Kidney (tissue), 13 donors: ENCODE measurements at regions not wholly inside any gene's neighbourhood (a gene's known extent, or its start where the extent isn't known, plus 50 kb on each side); places are given as distances from the start of the nearest gene placed in this dataset.
A peak's percentile ranks its signal among the peaks of the same experiment; 100 is the strongest.

ENCODE experiments used
- DNase-seq, 5 donors: peaks; one replicate each; pipeline ENCODE4 v3.0.0-alpha.2; 2013 to 2020
- FAIRE-seq: peaks from 2 replicates; lab custom pipeline; 2012; peaks lifted over from hg19 to GRCh38; lab: Jason Lieb, UNC
- H3K27ac ChIP-seq, 2 donors: one replicate each; pipeline ENCODE4 v1.7.0; 2013; ENCODE audit warnings: low read depth in 2 of 2, low read length in 2 of 2, inconsistent platforms in 1 of 2
- H3K27me3 ChIP-seq: one replicate; pipeline ENCODE4 v1.7.1; 2013; ENCODE audit warnings: low read length, inconsistent platforms; ENCODE audit not compliant: control insufficient read depth, insufficient read depth
- H3K36me3 ChIP-seq, 3 donors: one replicate each; pipeline versions ENCODE4 v1.7.0 to v1.7.1; 2013; ENCODE audit warnings: low read length in 3 of 3, control low read depth in 1 of 3, inconsistent platforms in 1 of 3; ENCODE audit not compliant: insufficient read depth in 3 of 3, control insufficient read depth in 2 of 3
- H3K4me1 ChIP-seq, 3 donors: one replicate each; pipeline versions ENCODE4 v1.7.0 to v1.7.1; 2013; ENCODE audit warnings: low read length in 3 of 3, inconsistent platforms in 1 of 3, low read depth in 1 of 3; ENCODE audit not compliant: control insufficient read depth in 2 of 3, insufficient read depth in 2 of 3
- H3K4me3 ChIP-seq, 3 donors: one replicate each; pipeline versions ENCODE4 v1.7.0 to v1.8.1; 2013; ENCODE audit warnings: low read length in 3 of 3, control low read depth in 1 of 3, inconsistent platforms in 1 of 3
- H3K9ac ChIP-seq, 3 donors: one replicate each; pipeline versions ENCODE4 v1.7.0 to v1.7.1; 2013; ENCODE audit warnings: low read length in 3 of 3, control low read depth in 1 of 3, inconsistent platforms in 1 of 3
- H3K9me3 ChIP-seq, 3 donors: one replicate each; pipeline versions ENCODE4 v1.7.0 to v1.7.1; 2013; ENCODE audit warnings: low read length in 3 of 3, control low read depth in 1 of 3, inconsistent platforms in 1 of 3; ENCODE audit not compliant: control insufficient read depth in 2 of 3, insufficient read depth in 1 of 3
- intact Hi-C: fragments of 100-400 bp; cut with DNase I; formaldehyde crosslinking; loops from one replicate; pipeline ENCODE4 v1.11.1; 2022
- TF ChIP-seq, protein P1 (sequence below): IDR thresholded peaks from 3 replicates; pipeline ENCODE4 v1.5.1; 2012; ENCODE audit warnings: mild to moderate bottlenecking, moderate library complexity, borderline replicate concordance; ENCODE audit not compliant: insufficient read depth; ENCODE audit errors: extremely low read depth
- donor health status: control.
- donor health status: control.
- donor health status: control.
- donor health status: control.
- donor health status: control.
- donor health status: DM: yes; HTN: yes; CAD: no.
- donor health status: Normal renal cell carcinoma (clear cell type).

DNA sequence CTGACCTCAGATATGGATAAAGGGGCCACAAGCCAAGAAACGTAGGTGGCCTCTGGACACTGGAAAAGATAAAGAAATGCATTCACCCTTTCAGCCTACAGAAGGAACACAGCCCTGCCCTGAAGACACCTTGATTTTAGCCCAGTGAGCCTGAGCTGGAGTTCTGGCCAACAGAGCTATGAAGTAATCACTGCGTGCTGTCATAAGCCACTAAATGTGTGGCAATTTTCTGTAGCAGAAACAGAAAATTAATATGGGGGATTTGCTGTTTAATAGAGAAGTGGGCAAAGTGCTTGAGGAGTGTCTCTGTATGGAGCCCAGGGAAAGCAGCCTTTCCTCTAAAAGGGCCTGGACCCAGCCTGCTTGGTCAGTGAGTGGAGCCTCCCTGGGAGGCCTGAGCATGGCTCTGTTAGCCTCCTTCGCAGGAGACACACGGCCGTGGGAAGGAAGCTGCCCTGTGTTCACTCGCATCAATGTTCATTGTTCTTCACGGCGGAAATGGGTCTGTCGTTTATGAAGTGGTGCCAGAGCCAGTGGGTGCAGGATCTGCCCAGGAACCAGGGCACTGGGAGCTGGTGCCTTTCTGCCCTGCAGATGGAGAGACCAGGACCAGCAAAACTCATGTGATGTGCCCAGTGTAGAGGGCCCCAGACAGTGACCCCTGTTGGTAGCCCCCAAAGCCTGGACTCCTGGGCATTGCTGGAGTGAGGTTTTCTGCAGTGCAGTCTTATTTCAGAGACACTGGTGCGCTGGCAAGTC is 268.9 kb downstream of the NDUFA10 start:
- peaks cover 0 to 2% (median 0%) of the 10 kb centered on the region in 3 donors for H3K9me3 ChIP-seq
- H3K9ac ChIP-seq: no peak overlapping the region
- intact Hi-C loops: no loop called here
- TF ChIP-seq, protein P1, sequence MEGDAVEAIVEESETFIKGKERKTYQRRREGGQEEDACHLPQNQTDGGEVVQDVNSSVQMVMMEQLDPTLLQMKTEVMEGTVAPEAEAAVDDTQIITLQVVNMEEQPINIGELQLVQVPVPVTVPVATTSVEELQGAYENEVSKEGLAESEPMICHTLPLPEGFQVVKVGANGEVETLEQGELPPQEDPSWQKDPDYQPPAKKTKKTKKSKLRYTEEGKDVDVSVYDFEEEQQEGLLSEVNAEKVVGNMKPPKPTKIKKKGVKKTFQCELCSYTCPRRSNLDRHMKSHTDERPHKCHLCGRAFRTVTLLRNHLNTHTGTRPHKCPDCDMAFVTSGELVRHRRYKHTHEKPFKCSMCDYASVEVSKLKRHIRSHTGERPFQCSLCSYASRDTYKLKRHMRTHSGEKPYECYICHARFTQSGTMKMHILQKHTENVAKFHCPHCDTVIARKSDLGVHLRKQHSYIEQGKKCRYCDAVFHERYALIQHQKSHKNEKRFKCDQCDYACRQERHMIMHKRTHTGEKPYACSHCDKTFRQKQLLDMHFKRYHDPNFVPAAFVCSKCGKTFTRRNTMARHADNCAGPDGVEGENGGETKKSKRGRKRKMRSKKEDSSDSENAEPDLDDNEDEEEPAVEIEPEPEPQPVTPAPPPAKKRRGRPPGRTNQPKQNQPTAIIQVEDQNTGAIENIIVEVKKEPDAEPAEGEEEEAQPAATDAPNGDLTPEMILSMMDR: no peak
- no peaks in the 10 kb centered on the region for H3K36me3 ChIP-seq
- peaks cover 0 to 4% (median 0%) of the 10 kb centered on the region in 3 donors for H3K4me1 ChIP-seq
- no peak overlapping the region for H3K4me3 ChIP-seq
- no peak for FAIRE-seq
- no peaks in the 10 kb centered on the region for H3K27me3 ChIP-seq
- no peak overlapping the region for H3K27ac ChIP-seq
- peak in 1 of 5 donors; percentile 43 for DNase-seq

DNA sequence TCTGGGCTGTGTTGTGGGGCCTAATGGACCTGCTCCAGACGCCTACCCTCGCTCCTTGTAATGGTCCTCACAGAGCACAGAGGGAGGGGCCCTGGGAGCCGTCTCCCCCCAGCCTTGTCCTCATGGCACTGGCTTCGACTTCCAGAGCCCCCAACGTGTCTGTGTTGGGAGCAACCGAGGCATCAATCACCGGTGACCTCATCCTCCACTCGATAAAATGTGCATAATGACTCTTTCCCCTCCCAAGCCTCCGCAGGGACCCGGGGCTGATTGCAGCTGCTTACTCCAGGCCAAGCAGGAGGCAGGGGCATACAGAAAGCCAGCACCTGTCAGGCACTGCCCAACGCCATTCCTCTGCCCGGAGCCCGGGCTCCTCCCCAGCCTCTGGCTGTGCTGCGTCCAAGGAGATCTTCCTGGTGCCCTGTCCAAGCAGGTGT is 271.7 kb downstream of the NDUFA10 start:
- H3K27ac ChIP-seq: no peak overlapping the region
- H3K4me3 ChIP-seq: no peak overlapping the region
- DNase-seq (peak in 1 of 5 donors; percentile 70), FAIRE-seq (no peak)
- intact Hi-C loops: no loop called here
- H3K4me1 ChIP-seq: peaks cover 0 to 4% (median 0%) of the 10 kb centered on the region in 3 donors
- no peaks in the 10 kb centered on the region for H3K36me3 ChIP-seq
- no peaks in the 10 kb centered on the region for H3K27me3 ChIP-seq
- H3K9me3 ChIP-seq: peaks cover 0 to 2% (median 0%) of the 10 kb centered on the region in 3 donors
- no peak overlapping the region for H3K9ac ChIP-seq
- TF ChIP-seq, protein P1: no peak

DNA sequence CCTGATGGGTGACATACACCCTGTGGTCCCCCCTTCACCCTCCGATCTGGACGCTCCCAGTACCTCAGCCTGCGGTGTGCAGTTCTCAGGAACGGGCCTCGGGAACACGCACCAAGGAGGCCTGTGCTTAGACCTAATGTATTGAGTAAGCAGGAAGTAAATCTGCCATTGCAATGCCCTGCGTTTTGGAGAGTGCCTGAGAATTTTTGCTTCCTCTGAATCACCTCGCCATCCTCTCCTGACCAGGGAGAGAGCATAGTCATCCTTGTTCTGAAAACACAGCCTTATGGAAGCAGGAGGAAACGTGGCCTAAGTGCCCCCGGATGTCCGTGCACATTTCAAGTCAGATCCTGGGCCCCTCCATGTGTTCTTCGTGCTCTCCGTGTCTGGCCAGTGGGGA is 272.2 kb downstream of the NDUFA10 start:
- no peaks in the 10 kb centered on the region for H3K27me3 ChIP-seq
- peaks cover 0 to 4% (median 0%) of the 10 kb centered on the region in 3 donors for H3K4me1 ChIP-seq
- H3K4me3 ChIP-seq: no peak overlapping the region
- H3K9ac ChIP-seq: no peak overlapping the region
- no peak overlapping the region for H3K27ac ChIP-seq
- no peaks in the 10 kb centered on the region for H3K36me3 ChIP-seq
- H3K9me3 ChIP-seq: peaks cover 0 to 2% (median 0%) of the 10 kb centered on the region in 3 donors
- TF ChIP-seq, protein P1: no peak
- no peak for DNase-seq
- intact Hi-C loops: no loop called here
- FAIRE-seq: no peak
